ENCODE measurements at regions not wholly inside any gene's neighbourhood (a gene's known extent, or its start where the extent isn't known, plus 50 kb on each side); places are given as distances from the start of the nearest gene placed in this dataset.

DNA sequence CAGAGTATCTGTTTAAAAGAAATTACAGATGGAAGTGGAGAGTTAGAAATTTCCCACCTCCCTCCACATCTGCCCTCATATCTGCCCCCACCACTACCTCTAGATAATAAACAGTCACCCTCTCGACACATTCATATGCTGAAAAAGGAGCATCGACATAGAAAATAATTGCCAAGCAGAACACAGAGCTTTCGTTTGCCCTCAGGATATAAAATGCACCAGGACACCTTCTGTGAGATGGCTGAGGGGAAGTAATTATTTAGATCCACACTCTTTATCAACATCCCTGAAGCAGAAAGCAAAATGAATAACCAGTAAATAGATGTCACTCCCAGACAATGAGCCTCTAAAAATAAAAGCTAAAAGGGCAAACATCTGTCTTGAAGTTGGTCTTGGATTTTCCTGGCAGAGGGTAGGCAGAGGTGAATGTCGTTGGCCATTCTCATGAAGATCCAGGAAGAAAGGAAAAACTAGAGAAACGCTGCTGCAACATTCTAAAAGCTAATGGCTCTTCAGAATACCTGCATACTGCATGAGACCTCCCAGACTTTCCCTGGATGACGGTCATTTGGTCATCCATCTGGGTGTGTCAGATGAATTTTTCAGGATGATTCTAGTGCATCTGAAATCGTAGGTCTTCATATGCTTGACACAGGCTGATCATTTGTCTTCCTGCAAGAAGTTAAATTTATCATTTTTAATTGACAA, 527.5 kb downstream of the RFC3 start:
- Mint-ChIP-seq H3K4me1 (ENCODE audit: low read depth) (no peaks in the 10 kb centered on the region), H3K9me3 (no peaks in the 10 kb centered on the region), H3K4me3 (no peak overlapping the region), H3K36me3 (no peaks in the 10 kb centered on the region), H3K27ac (no peak overlapping the region), H3K27me3 (no peaks in the 10 kb centered on the region)
- ChIA-PET POLR2A (no interaction called here), CTCF (no interaction called here)
- no peak for DNase-seq
- intact Hi-C loops (cut with micrococcal nuclease): no loop called here

DNA sequence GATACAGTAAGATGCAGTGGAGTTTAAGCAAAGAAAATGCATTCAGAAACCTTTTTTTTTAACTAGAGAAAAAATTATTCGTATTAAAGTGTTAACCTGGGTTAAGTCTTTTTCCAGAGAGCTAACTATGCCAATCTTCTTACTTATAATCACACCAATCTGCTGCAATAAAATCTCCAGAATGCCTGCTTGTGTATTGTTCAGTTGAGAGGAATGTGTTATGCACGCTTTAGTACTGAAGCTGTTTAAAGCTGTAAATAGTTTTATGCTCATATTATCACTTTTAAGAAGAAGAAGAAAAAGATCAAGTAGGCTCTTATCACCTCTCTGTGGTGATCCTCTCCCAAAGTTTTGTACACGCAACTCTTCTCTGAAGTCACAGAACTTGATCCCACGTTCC, 528.7 kb downstream of the RFC3 start:
- no peak for DNase-seq
- Mint-ChIP-seq H3K4me1 (ENCODE audit: low read depth) (no peaks in the 10 kb centered on the region), H3K36me3 (no peaks in the 10 kb centered on the region), H3K27me3 (no peaks in the 10 kb centered on the region), H3K4me3 (no peak overlapping the region), H3K27ac (no peak overlapping the region), H3K9me3 (no peaks in the 10 kb centered on the region)
- intact Hi-C loops (cut with micrococcal nuclease): no loop called here
- POLR2A ChIA-PET: no interaction called here
- CTCF ChIA-PET: no interaction called here

DNA sequence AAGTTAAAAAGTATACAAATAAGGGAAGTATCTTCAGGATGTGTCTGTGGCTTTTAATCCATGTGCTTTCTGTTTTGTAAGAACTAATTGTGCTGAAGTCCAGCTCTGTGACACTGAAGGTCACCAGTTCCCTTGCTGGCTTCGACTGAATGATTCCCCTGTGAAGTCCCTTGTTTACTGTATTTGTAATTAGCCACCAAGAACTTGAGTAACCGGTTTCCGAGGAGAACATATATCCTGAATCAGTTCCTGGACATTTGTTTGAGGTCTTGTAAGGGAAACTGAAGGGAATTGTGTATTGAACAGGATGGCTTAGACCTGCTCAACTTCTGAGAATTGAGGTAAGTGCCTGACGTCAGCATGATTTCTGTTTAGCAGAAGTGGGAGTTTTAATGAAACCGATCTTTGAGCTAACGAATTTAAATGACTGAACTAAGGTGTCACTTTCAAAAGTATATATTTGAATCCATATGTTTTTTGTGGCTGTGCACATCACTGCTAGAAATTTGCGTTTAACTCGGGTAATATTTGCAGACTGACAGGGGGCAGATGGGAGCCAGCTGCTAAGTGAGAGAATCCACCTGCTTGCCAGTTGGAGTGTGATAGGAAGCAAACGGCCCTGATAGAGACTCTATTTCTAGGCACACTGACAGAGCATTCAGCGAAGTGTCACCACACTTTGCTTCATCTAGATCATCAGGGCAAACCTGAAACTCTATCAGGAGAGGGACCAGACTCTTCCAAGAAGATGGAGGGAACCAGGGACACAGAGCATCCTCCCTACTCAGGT, 530.0 kb downstream of the RFC3 start:
- ChIA-PET POLR2A (no interaction called here), CTCF (no interaction called here)
- Mint-ChIP-seq H3K4me3 (no peak overlapping the region), H3K27ac (no peak overlapping the region), H3K27me3 (no peaks in the 10 kb centered on the region), H3K4me1 (ENCODE audit: low read depth) (no peaks in the 10 kb centered on the region), H3K9me3 (no peaks in the 10 kb centered on the region), H3K36me3 (no peaks in the 10 kb centered on the region)
- DNase-seq: no peak
- intact Hi-C loops (cut with micrococcal nuclease): no loop called here

DNA sequence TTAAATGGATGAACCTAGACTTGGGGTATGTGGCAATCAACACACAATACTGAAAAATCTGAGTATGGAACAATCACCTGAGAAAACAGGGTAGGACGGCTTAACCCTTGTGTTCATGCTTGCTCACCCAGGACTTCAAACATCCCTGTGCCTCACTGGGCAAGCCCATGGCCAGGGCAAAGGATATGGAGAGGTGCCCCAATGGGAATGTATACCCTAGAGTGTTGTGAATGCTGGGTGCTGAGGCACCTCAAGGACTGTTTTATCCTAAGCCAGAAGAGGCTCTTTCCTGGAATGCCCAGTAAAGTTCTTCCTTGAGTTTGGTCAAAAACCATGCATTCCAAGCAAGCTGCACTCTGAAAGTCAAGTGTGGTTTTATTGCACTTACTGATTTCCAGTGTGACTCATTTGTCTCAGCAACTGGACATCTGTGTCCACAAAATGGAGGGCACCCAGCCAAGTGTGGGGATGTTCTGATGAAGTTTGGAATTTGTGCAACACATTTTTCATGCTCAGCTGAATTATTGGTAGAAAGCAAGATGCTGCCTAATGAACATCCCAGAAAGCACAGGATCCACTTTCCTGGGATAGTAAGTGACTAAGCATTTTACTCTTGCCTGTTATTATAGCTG, 531.3 kb downstream of the RFC3 start:
- Mint-ChIP-seq H3K27me3 (no peaks in the 10 kb centered on the region), H3K4me3 (no peak overlapping the region), H3K36me3 (no peaks in the 10 kb centered on the region), H3K27ac (no peak overlapping the region), H3K9me3 (no peaks in the 10 kb centered on the region), H3K4me1 (ENCODE audit: low read depth) (no peaks in the 10 kb centered on the region)
- POLR2A ChIA-PET: no interaction called here
- CTCF ChIA-PET: no interaction called here
- no peak for DNase-seq
- intact Hi-C loops (cut with micrococcal nuclease): no loop called here

DNA sequence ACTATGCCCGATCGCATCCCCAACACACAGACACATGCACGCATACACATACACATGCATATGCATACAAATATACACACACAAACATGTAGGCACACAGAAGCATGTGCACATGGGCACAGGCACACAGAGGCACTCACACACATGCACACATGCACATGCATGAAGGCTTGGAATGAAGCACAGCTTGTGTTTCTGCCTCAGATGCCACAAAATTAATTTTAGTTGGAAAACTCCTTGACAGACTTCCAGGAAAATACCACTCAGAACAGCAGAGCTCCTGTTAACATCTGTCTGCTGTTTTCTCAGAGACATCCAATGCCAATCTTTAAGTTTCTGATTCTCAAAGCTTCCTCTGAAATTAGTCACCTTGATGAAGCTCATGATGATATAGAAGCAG, 532.7 kb downstream of the RFC3 start:
- H3K27me3 Mint-ChIP-seq: no peaks in the 10 kb centered on the region
- ChIA-PET CTCF (no interaction called here), POLR2A (no interaction called here)
- H3K4me3 Mint-ChIP-seq: no peak overlapping the region
- no peak overlapping the region for H3K27ac Mint-ChIP-seq
- no peaks in the 10 kb centered on the region for H3K9me3 Mint-ChIP-seq
- no peaks in the 10 kb centered on the region for H3K36me3 Mint-ChIP-seq
- intact Hi-C loops (cut with micrococcal nuclease): no loop called here
- DNase-seq: no peak
- no peaks in the 10 kb centered on the region for H3K4me1 Mint-ChIP-seq (ENCODE audit: low read depth)

DNA sequence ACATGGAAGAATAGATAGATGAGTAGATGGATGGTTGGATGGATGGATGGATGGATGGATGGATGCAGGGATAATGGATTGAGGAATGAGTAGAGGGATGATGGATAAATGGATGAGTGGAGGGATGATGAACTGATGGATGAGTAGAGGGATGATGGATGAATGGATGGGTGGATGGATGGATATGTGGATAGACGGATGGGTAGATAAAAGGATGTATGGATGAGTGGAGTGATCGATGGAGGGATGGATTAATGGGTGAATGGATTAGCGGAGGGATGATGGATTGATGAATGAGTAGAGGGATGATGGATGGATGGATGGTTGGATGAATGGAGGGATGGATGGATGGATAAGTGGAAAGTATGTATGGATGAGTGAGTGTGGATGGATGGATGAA, 533.2 kb downstream of the RFC3 start:
- intact Hi-C loops (cut with micrococcal nuclease): no loop called here

DNA sequence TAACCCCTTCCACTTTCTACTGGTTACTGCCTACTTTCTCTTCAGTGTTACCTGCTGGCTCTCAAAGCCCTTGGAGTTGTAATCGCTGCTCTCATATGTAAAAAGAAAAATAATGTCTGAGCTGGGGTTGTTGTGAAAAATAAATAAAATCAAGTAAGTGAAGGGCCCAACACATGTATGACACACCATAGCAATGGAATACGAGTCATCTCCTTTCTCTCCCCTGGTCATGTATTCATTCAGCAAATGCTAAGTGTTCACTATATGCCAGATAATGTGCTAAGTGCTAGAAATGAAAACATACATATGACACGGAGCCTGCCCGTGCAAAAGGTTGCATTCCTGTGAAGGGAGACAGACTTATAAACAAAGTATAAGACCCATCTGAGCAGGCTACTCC, 535.0 kb downstream of the RFC3 start:
- H3K36me3 Mint-ChIP-seq: no peaks in the 10 kb centered on the region
- no peaks in the 10 kb centered on the region for H3K27me3 Mint-ChIP-seq
- H3K9me3 Mint-ChIP-seq: no peaks in the 10 kb centered on the region
- no peak overlapping the region for H3K4me3 Mint-ChIP-seq
- intact Hi-C loops (cut with micrococcal nuclease): no loop called here
- no peak for DNase-seq
- H3K27ac Mint-ChIP-seq: no peak overlapping the region
- no peaks in the 10 kb centered on the region for H3K4me1 Mint-ChIP-seq (ENCODE audit: low read depth)
- POLR2A ChIA-PET: no interaction called here
- CTCF ChIA-PET: no interaction called here

More for the DNA sequence above, 533.2 kb downstream of the RFC3 start:
- no peak for DNase-seq
- Mint-ChIP-seq H3K36me3 (no peaks in the 10 kb centered on the region), H3K27ac (no peak overlapping the region), H3K27me3 (no peaks in the 10 kb centered on the region), H3K9me3 (no peaks in the 10 kb centered on the region), H3K4me1 (ENCODE audit: low read depth) (no peaks in the 10 kb centered on the region), H3K4me3 (no peak overlapping the region)
- ChIA-PET POLR2A (no interaction called here), CTCF (no interaction called here)

DNA sequence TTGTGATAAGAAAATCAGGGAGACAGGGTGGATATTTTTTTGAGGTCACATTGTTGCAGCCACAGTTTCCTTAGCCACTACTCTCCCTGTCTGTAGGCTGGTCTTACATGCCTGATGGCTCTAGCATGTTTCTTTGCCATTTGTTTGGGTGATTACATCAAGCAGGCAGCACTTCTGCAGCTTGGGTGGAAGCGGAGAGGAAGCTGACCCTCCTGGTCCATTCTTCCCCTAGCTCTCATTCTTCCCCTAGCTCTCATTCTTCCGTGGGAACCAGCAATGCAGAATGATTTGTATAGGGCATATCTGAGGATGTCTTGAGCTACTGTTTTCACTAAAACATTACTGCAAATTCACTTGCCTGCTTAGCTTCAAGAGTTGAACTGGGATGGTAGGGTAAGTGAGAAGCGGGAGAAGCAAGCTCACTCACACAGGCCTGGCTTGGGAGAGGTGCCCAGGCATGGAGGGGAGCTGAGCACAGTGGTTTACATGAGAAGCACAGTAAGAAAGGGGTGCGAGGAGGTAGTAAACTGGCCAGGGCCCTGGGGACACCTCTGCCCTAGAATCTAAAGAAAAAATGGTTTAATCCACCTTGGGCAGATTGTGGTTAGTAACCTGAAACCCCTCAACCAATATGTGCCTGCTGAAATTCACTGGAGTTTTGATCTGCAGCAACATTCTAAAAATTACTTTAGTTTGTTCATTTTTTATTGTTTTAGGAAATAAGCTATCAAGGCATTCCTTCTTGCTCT, 538.9 kb downstream of the RFC3 start:
- no peaks in the 10 kb centered on the region for H3K36me3 Mint-ChIP-seq
- H3K4me1 Mint-ChIP-seq (ENCODE audit: low read depth): no peaks in the 10 kb centered on the region
- CTCF ChIA-PET: no interaction called here
- DNase-seq: no peak
- H3K27ac Mint-ChIP-seq: no peak overlapping the region
- H3K9me3 Mint-ChIP-seq: no peaks in the 10 kb centered on the region
- H3K27me3 Mint-ChIP-seq: no peaks in the 10 kb centered on the region
- POLR2A ChIA-PET: no interaction called here
- intact Hi-C loops (cut with micrococcal nuclease): no loop called here
- H3K4me3 Mint-ChIP-seq: no peak overlapping the region

DNA sequence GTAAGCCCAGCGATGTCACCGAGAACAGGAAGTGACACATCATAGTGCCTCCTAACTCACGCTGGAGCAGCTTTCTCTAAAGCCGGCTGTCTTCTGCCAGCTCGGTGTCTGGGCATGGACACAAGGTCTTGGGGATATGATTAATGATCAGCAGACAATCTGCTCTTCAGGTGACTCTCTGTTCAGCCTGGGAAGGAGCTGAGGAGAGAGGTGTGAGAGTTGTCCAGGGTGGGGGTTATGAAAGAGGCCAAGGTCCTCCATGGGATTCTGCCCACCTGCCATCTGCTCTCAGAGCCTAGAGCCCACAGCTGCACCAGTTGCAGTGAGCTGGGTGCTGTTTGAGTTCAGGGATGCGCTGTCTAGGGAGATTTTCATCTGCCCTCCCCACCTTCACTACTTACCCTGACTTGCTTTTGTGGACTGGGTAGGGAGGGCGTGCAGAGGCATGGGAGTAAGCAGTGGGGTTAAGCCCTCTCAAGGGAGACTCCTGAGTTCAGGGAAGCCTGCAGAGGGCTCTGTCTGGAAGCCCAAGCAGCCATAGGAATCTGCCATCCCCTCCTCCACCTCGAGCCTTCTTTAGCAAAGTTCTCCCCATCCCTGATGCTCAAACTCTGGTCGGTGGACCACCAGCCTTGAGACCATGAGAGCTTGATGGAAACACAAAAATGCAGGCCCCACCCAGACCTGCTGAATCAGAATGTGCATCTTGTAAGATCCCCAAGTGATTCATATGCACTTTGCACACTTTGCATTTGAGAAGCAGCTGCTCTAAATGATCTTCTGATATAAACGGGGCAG, 539.7 kb downstream of the RFC3 start:
- no peaks in the 10 kb centered on the region for H3K27me3 Mint-ChIP-seq
- ChIA-PET CTCF (no interaction called here), POLR2A (no interaction called here)
- no peaks in the 10 kb centered on the region for H3K36me3 Mint-ChIP-seq
- no peak overlapping the region for H3K4me3 Mint-ChIP-seq
- intact Hi-C loops (cut with micrococcal nuclease): no loop called here
- no peak for DNase-seq
- H3K4me1 Mint-ChIP-seq (ENCODE audit: low read depth): no peaks in the 10 kb centered on the region
- no peaks in the 10 kb centered on the region for H3K9me3 Mint-ChIP-seq
- H3K27ac Mint-ChIP-seq: no peak overlapping the region

DNA sequence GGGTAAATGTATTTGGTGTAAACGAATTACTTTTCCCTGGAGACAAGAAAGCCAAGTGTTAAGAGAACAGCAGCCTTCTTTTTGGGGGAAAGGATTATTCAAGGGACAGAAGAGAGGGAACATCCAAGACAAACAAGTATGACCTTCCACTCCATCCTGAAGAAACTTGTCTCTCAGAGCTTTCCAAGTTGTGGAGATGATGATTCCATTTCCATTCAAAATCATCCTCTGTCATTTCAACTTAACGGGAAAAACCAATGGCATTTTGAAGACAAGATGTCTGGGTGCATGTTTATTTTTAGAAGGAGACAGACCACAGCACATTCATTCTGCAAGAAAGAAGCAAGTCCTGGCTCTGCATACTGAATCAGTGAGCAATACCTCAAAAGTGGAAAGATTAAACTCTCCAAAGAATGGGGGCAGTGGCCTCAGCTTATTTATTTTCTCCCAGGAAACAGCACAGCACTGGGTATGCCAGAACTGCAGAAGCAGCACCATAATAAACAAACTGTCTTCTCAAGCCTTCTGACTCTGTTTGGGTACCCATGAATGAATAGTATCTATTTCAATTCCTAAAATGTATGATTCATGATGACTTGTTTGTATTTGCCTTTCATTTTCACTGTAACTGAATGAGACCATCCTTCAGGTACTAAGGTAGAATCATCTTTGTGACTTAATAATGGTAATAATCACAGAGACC, 541.0 kb downstream of the RFC3 start:
- H3K9me3 Mint-ChIP-seq: no peaks in the 10 kb centered on the region
- intact Hi-C loops (cut with micrococcal nuclease): no loop called here
- no peak overlapping the region for H3K27ac Mint-ChIP-seq
- CTCF ChIA-PET: no interaction called here
- H3K27me3 Mint-ChIP-seq: no peaks in the 10 kb centered on the region
- H3K4me1 Mint-ChIP-seq (ENCODE audit: low read depth): no peaks in the 10 kb centered on the region
- no peaks in the 10 kb centered on the region for H3K36me3 Mint-ChIP-seq
- DNase-seq: no peak
- POLR2A ChIA-PET: no interaction called here
- no peak overlapping the region for H3K4me3 Mint-ChIP-seq

DNA sequence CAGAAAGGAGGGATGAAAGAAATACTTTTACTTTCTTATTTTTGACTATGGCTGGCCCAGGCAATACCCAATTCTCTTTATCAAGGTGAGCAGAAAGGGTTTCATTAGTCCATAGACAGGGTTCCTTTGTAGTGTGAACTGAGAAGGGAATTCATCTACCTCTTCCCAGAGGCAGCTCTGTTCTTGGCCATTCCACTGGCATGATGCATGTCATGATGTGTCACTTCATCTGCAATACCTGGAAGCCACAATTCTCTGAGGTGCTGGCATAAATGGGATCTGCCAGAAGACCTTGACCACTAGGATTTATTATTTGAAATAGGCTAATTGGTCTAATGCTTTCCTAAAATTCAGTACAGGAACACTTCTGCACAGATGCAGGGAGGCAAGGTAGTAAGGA, 542.8 kb downstream of the RFC3 start:
- no peaks in the 10 kb centered on the region for H3K4me1 Mint-ChIP-seq (ENCODE audit: low read depth)
- H3K27ac Mint-ChIP-seq: no peak overlapping the region
- H3K9me3 Mint-ChIP-seq: no peaks in the 10 kb centered on the region
- DNase-seq: no peak
- no peaks in the 10 kb centered on the region for H3K36me3 Mint-ChIP-seq
- intact Hi-C loops (cut with micrococcal nuclease): no loop called here
- H3K27me3 Mint-ChIP-seq: no peaks in the 10 kb centered on the region
- ChIA-PET POLR2A (no interaction called here), CTCF (no interaction called here)
- H3K4me3 Mint-ChIP-seq: no peak overlapping the region

DNA sequence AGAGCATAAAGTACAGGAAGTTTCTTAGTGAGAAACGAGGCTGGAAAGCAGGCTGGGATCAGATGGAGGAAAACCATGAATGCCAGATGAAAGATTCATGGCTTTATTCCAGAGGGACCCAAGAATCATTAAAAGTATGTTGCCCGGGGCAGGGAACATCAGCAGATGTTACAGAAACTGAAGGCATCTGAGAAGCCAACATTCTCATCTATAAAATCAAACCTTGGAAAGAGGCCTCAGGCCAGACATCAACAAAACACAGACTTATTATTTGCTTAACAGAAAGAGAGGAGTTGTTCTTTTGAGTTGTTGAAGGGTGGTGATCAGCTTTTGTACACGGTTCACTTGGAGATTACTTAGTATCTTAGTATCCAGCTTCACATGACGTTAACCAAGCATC, 543.6 kb downstream of the RFC3 start:
- ChIA-PET CTCF (no interaction called here), POLR2A (no interaction called here)
- DNase-seq: no peak
- no peaks in the 10 kb centered on the region for H3K4me1 Mint-ChIP-seq (ENCODE audit: low read depth)
- intact Hi-C loops (cut with micrococcal nuclease): no loop called here
- peaks cover 4% of the 10 kb centered on the region for H3K9me3 Mint-ChIP-seq
- no peaks in the 10 kb centered on the region for H3K27me3 Mint-ChIP-seq
- H3K4me3 Mint-ChIP-seq: no peak overlapping the region
- H3K27ac Mint-ChIP-seq: no peak overlapping the region
- no peaks in the 10 kb centered on the region for H3K36me3 Mint-ChIP-seq
